GM19035 (cell line): ENCODE measurements at regions not wholly inside any gene's neighbourhood (a gene's known extent, or its start where the extent isn't known, plus 50 kb on each side); places are given as distances from the start of the nearest gene placed in this dataset.

Experiments used
- ATAC-seq: cut with Tn5 transposase; IDR thresholded peaks from one replicate; pipeline ENCODE4 v1.9.1; 2021; ENCODE audit not compliant: unreplicated experiment

DNA sequence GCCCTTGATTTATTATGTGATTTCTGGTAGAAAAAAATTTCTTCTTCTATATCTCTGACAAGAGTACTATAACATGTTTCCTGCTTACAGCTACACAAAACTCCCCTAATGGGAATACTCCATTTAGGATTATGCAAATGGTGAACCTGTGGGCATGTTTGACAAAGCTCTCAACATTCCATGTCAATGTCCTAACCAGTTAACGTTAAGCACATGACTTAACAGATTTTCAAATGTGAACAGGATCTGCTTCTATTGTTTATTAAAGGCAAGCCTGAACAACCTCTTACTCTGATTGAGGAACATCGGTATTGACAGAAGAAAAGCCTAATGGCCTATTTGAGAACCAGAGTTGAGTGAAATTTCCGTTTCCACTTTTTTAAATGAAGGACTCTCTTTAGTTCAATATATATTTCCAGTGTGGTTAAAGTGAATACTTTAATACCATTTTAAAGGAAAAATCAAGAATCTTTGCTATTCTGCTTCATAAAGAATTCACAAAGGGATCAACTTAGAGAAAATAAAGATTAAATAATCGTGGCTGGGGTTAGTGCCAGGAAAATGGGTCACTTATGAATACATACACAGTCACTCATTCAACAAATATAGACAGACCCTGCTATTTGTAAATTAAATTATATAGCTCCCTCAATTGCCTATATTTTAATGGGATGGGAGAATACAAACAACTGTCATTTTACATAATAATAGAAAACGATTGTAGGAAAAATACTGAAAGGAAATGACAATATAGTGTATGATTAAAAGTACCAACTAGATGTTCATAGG is 300.3 kb upstream of the CBLB start:
- ATAC-seq: no peak

DNA sequence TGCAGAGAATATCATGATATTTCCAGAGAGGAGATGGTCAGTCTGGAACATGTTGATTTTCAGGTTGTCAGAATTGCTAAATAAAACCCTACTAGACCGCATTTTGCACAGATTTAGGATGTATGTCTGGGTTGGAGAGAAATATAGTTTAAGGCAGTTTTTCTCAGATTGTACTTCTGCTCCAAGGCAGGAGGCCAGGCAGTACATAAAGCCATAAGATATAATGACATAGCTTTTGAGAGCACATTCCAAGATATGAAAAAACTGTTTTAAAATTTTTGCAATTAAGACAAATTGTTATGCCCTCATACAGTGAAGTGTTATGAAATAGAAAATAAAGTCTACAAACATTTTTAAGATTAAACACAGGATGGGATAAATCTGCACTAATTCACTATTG is 301.8 kb upstream of the CBLB start:
- no peak for ATAC-seq

DNA sequence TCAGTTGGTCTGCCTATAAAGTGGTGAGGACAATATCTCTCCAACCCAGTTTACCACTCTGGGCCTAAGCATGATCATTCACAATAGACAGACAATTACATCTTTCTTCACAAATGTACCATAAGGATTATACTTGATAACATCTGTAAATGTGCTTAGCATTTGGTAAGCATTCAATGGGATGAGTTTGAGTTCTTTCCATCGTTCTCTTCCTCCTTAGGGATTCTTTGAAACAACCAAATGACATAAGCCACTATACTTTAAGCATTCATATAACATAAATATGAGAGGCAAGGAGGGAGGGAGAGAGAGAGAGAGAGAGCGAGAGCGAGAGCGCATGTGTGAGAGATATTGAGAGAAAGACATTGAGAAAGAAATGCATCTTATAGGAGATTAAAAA is 303.3 kb upstream of the CBLB start:
- no peak for ATAC-seq

DNA sequence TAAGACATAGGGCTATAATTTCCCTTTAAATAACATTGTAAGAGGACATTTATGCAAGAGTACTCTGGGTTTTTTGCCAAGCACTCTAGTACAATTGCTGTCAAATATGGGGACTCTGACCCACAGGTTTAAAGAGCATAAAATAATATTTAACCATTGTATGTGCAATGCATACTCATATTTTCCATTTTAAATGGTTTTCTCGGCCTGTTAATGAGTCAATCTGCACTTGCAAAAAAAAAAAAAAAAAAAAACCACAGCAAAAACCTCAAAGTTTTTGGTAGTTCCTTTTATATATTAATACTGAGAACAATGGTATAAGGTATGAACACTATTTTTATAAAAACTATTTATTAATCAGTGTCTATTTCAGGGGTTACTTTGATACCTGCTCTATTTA is 304.0 kb upstream of the CBLB start:
- ATAC-seq: peak; percentile 42

DNA sequence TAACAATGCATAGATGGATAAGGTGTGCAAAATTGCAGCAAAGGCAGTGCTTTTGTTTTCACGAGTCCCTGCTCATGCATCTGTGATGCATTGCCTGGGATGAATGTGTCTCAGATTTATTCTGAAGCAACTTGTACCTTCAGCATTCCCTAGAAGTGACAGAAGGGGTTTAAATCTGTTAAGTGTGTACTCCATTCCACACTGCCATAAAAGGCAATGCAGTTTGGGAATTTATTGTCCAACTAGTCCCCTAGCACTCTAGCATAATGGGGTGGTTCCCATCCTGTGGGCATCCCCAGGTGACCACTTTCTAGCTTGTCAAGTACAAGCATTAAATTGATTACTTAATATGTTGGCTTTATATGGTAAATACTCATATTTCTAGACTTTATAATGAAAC is 306.5 kb upstream of the CBLB start:
- no peak for ATAC-seq

DNA sequence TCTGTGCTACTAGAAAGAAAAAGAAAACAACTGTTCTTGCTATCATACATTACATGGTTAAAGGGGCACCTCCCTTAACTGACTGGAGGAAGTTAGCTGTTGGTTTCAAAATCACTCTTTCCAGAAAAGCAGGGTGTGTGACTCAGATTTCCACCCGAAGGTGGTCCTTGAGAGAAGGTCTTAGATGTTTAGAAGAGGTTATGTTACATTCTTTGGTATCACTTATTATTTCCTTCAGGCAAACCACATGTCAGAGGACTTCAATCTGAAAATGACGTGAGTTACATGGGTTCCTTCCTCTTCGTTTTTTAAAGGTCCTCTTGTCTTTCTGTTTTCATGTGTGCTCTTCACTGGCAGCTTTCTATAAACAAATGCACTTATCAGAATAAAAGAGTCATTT is 307.9 kb upstream of the CBLB start:
- ATAC-seq: peak; percentile 73

DNA sequence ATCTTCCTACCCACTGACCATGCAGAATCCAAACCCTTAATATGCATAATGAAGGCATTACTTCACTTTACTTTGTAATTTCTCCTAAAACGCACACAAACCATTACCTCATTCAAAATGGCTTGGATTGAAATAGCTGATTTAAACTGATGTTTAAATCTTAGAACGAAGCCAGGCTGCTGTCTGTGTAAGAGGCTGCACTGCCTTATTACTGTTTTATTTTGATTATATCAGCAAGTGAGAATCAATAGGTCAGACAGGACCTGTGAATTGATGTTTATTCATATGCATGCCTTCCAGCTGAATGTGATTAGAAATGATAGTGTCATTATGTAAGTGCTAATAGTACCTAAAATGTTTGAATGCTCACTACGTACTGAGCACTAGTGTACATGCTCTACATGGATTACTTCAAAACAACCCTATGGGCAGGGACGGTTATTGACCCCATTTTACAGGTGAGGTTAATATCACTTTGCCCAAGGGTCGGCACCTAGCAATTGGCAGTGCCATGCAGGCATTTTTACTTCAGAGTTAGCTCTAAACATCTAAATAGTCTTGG is 314.2 kb upstream of the CBLB start:
- ATAC-seq: no peak

DNA sequence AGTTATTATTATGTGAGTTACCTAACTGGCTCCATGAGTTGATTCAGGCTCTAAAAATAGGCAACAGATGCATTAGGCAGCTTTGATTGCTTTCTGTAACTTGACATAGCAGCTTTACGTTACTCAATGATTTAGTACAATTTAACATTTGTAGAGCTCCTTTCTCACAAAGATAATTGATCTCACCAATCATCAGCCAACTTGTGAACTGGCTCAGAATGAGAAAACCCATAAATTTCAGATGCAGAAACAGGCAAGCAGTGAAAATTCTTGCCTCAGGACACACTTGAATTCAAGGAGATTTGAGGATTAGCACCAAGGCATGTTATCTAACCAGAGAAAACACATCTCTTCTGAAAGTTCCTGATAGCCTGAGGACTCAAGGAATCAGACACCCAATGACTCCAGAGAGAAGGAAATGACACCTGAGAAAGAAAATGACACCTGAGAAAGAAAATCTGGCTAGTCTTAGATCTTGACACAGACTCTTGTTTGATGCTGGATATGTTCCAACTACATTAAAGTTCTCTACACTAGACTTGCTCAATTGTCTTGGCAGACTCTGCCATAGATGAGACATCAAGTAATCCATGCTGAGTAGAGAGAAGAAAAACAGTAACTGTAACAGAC is 315.1 kb upstream of the CBLB start:
- ATAC-seq: peak; percentile 37

DNA sequence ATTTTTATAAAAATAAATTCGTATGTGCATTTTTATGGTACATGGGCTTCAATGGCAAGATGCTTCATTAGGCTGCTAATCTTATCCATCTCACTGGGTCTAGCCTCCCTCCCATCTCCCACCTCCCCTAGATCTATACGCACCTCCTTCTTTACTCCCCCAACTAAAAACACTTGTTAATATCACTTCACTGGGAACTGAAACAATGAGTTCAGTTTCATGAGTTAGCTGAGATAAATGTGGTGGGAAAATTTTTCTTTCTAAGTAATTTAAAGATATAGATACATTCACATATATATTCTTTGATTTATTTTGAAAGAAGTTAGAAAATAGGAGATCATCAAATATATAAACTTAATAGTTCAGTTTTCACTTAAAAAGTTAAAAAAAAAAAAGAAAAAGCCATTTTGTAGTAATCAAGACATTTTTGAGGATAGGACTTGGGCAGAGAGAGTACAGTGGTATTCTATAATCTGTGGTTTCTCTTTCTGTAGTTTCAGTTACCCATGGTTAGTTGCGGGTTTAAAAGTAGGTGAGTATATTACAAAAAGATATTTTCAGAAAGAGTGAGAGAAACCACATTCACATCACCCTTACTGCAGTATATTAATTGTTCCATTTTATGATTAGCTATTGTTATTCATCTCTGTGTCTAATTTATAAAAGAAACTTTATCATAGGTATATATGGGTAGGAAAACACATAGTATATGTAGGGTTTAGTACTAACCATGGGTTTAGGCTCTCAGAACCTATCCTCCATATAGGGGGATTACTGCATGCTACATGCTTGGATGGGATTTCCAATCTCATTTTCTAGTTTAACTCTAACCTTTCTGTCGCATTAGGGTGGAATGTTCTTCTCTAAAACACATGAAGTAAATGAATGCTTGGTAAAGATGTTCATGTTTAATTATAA is 316.0 kb upstream of the CBLB start:
- ATAC-seq: peak; percentile 96

DNA sequence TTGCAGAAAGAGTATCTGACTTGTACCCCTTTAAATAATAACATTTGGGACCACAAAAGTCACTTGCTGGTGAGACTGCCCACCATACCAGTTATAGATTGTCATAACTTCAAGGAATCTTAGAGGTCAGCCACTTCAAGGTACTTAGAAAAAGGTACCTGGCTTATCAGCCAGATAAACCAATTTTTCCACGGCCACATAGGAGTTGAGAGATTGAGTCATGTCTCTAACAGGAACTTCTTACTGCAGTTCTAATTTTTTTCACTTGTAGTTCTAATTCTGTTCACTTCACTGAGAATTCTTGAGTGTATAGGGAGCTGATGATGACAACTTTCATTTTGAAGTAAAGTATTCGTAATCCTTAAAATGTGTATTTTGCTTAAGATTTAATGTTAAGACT is 317.1 kb upstream of the CBLB start:
- ATAC-seq: no peak

DNA sequence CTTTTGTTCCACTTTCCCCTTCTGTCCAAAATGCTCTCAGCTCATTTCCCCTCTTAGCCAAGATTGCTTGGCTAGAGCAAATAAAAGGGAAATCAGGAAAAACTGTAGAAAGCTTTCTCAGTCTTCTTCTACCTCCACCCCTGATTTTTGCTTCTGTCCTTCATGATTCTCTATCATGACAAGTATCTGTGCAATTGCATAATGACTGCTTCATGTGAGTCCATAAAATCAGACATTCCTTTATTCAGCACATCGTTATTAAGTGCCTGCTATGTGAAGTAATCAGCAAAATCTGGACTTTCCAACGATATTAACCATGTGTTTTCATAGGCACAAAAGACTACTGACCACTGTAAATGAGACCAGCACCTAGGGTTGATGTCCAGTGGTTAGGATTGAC is 321.5 kb upstream of the CBLB start:
- ATAC-seq: no peak

DNA sequence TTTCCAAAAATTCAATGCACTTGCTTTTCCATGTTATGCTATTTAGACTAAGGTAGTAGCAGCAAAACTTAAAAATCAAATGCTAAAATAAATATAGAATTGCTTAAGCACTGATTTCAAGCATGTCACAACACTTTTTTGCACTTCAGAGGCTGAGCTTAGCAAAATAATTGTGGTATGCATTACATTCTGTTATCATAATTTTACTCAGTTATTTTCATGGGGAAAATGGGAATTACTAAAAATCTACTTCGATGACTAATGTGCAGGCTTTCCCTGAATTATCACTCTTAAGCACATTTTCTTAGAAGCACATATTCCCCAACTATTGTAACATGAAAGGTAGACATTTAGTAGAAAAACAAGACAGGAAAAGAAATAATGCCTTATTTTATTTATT is 322.4 kb upstream of the CBLB start:
- no peak for ATAC-seq

DNA sequence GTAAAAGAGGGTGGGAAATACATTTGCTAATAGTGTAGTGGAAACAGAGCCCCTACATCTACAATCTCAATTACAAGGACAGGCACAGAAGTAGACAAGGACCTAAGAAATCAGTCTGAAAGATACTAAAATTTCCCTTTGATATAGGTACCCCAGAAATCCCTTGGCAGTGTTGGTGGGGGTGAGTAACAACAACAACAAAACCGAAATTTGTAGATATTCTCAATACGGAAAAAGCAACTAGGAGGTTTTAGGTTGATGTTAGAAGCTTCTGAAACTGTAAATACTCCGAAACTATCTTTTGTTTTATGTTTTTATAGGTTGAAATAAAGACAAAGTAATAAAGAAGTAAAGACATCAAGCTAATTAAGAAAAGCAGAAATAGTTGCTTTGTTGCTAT is 323.1 kb upstream of the CBLB start:
- no peak for ATAC-seq

DNA sequence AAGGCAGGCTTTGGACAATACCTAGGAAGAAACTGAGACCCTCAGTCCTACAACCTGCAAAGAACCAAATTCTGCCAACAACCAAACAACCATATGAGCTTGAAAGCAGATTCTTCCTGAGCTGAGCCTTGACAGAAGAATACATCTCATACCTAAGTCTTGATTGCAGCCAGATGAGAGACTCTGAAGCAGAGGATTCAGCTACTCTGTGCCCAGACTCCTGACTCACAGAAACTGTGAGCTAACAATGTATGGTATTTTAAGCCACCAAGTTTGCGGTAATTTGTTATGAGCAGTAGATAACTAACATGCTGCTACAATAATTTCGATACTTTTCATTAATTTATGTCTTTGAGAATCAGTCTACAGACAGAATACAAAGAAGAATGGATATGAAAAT is 325.1 kb upstream of the CBLB start:
- ATAC-seq: no peak

DNA sequence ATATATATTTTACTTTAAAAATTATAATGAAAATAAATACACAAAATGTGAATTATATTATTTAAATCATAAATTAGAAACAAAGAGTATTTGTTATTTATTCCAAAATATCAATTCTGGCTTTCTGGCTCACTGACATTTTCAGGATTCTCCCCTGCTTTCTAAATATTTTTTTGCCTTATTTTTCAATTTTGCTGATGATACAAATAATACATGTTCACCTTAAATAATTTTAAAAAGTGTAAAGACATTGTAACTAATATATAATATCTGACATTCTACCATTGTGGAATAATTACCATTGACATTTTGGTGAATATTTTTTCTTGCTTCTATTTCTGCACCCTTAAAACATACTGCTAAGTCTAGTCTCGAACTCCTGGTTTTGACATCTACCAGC is 325.9 kb upstream of the CBLB start:
- no peak for ATAC-seq

DNA sequence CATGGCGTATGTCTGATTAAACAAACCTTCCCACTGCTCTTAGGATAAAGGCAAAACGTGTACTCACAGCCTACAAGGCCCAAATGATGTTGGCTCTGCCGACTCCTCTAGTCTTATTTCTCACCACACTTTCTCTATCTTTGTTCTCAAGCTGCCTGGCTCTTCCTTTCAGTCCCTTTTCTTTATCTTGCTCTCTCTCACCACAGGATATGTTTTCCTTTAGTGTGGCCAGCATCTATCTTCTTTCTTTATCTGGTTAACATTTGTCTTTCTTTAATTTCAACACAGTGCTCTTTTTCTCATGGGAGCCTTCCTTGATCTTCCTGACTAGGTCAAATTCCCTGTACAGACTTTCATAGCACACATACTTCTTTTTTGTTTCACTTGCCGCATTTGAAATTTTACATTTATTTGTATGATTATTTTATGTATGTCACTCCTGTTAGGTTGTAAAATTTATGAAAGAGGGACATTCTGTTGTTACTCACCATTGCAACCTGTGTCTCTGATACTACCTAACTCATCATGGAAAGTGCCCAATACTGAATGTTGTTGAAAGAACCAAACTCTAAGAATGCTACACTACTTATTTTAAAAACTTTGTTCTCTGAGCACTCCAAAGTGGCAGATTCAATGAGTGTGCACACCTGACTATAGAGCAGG is 328.9 kb upstream of the CBLB start:
- ATAC-seq: no peak

DNA sequence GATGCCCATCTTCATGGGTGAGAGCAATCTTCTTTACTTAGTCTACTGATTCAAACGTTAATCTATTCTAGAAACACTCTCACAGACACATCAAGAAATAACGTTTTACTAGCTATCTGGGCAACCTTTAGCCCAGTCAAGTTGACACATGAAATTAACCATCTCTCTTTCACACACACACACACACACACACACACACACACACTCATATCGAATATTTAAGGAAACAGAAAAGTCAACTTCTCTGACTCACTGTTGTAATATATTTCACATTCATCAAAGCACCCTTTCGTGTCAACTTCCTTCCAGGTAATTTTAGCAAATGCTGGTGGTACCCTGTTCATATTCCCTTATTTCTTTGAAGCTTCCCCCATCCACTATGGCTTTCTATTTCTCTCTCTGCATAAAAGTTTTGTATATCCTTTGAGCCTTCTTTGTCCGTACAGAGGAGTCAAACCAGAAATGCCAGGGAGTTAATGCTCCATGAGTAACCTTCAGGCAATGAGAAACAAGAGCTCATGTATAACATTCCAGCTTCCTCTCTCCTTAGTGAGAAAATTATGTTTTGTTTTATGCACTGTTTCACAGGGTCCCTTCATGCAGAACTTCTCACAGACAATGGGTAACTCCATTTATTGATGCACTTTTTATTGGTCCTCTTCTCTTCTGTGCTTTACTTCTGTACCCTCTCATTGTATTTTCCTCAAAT is 335.5 kb upstream of the CBLB start:
- no peak for ATAC-seq

DNA sequence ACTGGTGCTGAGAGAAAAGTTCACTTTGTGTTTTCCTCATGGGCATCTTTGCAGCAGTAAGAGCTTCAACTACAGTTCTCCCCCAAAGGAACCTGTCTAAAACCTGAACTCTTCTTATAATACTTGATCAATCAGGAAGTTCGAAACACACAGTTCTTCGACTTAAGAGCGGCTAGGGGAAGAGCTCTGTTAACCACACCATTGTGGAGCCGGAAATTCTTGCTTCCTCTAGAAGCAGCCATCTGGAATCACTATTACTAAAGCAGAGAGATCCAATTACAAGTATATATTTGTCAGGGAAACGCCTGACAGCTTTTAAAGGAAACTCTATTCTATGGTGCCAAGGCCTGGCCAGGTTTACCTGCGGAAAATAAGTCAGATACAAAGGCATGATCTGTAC is 337.3 kb upstream of the CBLB start:
- ATAC-seq: peak; percentile 78

DNA sequence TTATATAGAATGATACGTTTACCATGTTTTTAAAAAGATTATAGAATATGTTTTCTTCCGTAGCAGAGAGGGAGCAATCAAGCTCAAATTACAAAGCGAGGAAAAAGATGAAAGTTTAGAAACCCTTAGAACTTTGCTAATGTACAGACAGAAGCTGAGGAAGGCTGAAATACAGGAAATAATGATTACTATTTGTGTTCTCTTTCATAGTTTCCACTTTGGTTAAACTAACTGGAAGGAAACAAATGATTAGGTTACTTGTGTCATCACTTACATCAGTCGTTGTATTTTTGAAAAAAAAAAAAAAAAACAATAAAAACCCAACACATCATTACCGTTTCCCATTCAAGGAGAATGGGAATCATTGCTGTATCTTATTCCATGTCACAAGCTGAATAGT is 337.8 kb upstream of the CBLB start:
- ATAC-seq: no peak

DNA sequence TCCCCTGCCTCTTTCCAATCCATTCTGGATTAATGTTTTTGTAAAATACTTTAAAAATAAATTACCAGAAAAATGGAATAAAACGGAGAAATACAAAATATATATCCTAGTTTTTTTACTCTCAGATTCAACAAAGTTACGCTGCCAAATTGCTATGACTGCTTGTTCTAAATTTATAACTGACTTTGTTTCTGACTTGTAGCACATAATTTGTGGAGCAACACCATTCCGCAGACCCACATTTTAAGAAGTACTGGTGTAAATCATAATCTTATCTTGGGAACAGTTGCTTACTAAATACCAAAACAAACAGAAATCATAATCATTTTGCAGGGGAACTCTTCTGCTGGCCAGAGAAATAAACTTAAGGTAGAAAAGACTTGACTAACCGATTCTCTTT is 339.4 kb upstream of the CBLB start:
- ATAC-seq: no peak
